Lower leg skin (tissue), 3 donors: ENCODE measurements at regions not wholly inside any gene's neighbourhood (a gene's known extent, or its start where the extent isn't known, plus 50 kb on each side); places are given as distances from the start of the nearest gene placed in this dataset.

ENCODE experiments used
- POLR2A ChIP-seq, 2 donors: fragments of 450-650 bp; IDR thresholded peaks; one replicate each; pipeline ENCODE4 v1.6.1; 2016 to 2017; ENCODE audit warnings: antibody characterized with exemption in 2 of 2, mild to moderate bottlenecking in 1 of 2, moderate library complexity in 1 of 2
- TF ChIP-seq, protein P1 (sequence below), 3 donors: fragments of 450-650 bp; IDR thresholded peaks; one replicate each; pipeline ENCODE4 v1.5.1; 2016; ENCODE audit warnings: antibody characterized with exemption in 3 of 3, mild to moderate bottlenecking in 3 of 3, moderate library complexity in 2 of 3

DNA sequence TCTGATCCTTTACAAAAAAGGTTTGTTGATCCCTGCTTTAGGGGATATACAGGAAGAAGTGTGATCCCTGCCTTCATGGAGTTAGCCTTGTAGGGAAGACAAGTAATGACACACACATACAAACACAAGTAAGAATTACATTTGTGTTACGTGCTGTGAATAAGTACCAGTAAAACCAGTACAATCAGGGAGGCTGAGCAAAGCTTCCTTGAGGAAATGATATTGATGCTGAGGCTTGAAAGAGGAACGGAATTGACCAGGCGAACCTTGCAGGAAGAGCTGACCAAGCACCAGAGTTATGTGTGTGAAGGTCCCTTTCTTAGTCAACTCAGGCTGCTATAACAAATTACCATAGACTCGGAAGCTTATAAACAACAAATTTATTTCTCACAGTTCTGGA is 83.6 kb upstream of the CACUL1 start:
- TF ChIP-seq, protein P1, sequence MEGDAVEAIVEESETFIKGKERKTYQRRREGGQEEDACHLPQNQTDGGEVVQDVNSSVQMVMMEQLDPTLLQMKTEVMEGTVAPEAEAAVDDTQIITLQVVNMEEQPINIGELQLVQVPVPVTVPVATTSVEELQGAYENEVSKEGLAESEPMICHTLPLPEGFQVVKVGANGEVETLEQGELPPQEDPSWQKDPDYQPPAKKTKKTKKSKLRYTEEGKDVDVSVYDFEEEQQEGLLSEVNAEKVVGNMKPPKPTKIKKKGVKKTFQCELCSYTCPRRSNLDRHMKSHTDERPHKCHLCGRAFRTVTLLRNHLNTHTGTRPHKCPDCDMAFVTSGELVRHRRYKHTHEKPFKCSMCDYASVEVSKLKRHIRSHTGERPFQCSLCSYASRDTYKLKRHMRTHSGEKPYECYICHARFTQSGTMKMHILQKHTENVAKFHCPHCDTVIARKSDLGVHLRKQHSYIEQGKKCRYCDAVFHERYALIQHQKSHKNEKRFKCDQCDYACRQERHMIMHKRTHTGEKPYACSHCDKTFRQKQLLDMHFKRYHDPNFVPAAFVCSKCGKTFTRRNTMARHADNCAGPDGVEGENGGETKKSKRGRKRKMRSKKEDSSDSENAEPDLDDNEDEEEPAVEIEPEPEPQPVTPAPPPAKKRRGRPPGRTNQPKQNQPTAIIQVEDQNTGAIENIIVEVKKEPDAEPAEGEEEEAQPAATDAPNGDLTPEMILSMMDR (IDR thresholded peaks at IDR 0.05): no peak
- no peak for TF ChIP-seq POLR2A (IDR thresholded peaks at IDR 0.05)
